Endothelial cell (in vitro differentiated cells): ENCODE measurements at regions not wholly inside any gene's neighbourhood (a gene's known extent, or its start where the extent isn't known, plus 50 kb on each side); places are given as distances from the start of the nearest gene placed in this dataset.

ENCODE experiments used
- DNase-seq: peaks from one replicate; pipeline ENCODE4 v3.0.0; 2021; ENCODE audit warnings: low spot score
- H3K27ac Mint-ChIP-seq: one replicate; pipeline ENCODE4 v1.8.0; 2021; ENCODE audit warnings: mixed read lengths, inconsistent platforms; ENCODE audit not compliant: unreplicated experiment
- H3K27me3 Mint-ChIP-seq: one replicate; pipeline ENCODE4 v1.8.0; 2021; ENCODE audit warnings: mild to moderate bottlenecking, moderate library complexity, mixed read lengths, inconsistent platforms; ENCODE audit not compliant: unreplicated experiment
- H3K36me3 Mint-ChIP-seq: one replicate; pipeline ENCODE4 v1.8.0; 2021; ENCODE audit warnings: mild to moderate bottlenecking, low read depth, mixed read lengths, inconsistent platforms; ENCODE audit not compliant: unreplicated experiment
- H3K4me1 Mint-ChIP-seq: one replicate; pipeline ENCODE4 v1.8.0; 2021; ENCODE audit warnings: mild to moderate bottlenecking, mixed read lengths, inconsistent platforms; ENCODE audit not compliant: unreplicated experiment
- H3K4me3 Mint-ChIP-seq: one replicate; pipeline ENCODE4 v1.8.0; 2021; ENCODE audit warnings: mild to moderate bottlenecking, mixed read lengths, inconsistent platforms; ENCODE audit not compliant: unreplicated experiment
- H3K9me3 Mint-ChIP-seq: one replicate; pipeline ENCODE4 v1.8.0; 2021; ENCODE audit warnings: mixed read lengths, inconsistent platforms; ENCODE audit not compliant: unreplicated experiment
- CTCF ChIP-seq: fragments of 200-600 bp; sonication (generic); IDR thresholded peaks from one replicate; pipeline ENCODE4 v1.5.0; 2021; ENCODE audit warnings: antibody characterized with exemption; ENCODE audit not compliant: unreplicated experiment

- no peaks in the 10 kb centered on the region for H3K27me3 Mint-ChIP-seq
- DNase-seq = no peak
- H3K4me3 Mint-ChIP-seq = no peak overlapping the region
- TF ChIP-seq CTCF = no peak
- H3K27ac Mint-ChIP-seq = no peak overlapping the region
- H3K9me3 Mint-ChIP-seq = no peaks in the 10 kb centered on the region
- H3K4me1 Mint-ChIP-seq = no peaks in the 10 kb centered on the region
- H3K36me3 Mint-ChIP-seq = no peaks in the 10 kb centered on the region
These were observed 154.1 kb upstream of the THUMPD2 start for GRCh38 chr2:39933196-39933595.

- no peaks in the 10 kb centered on the region for H3K27me3 Mint-ChIP-seq
- no peak overlapping the region for H3K27ac Mint-ChIP-seq
- H3K4me3 Mint-ChIP-seq = no peak overlapping the region
- TF ChIP-seq CTCF = no peak
- no peaks in the 10 kb centered on the region for H3K36me3 Mint-ChIP-seq
- H3K9me3 Mint-ChIP-seq = no peaks in the 10 kb centered on the region
- no peak for DNase-seq
- H3K4me1 Mint-ChIP-seq = no peaks in the 10 kb centered on the region
These were observed 153.1 kb upstream of the THUMPD2 start for GRCh38 chr2:39932198-39932597.

- no peaks in the 10 kb centered on the region for H3K4me1 Mint-ChIP-seq
- TF ChIP-seq CTCF = no peak
- no peaks in the 10 kb centered on the region for H3K27me3 Mint-ChIP-seq
- no peaks in the 10 kb centered on the region for H3K36me3 Mint-ChIP-seq
- no peak overlapping the region for H3K27ac Mint-ChIP-seq
- no peak for DNase-seq
- no peaks in the 10 kb centered on the region for H3K9me3 Mint-ChIP-seq
- no peak overlapping the region for H3K4me3 Mint-ChIP-seq
These were observed 151.3 kb upstream of the THUMPD2 start for GRCh38 chr2:39930175-39930917.

- H3K27ac Mint-ChIP-seq = no peak overlapping the region
- H3K27me3 Mint-ChIP-seq = no peaks in the 10 kb centered on the region
- DNase-seq = no peak
- no peaks in the 10 kb centered on the region for H3K36me3 Mint-ChIP-seq
- TF ChIP-seq CTCF = no peak
- H3K4me1 Mint-ChIP-seq = no peaks in the 10 kb centered on the region
- H3K9me3 Mint-ChIP-seq = no peaks in the 10 kb centered on the region
- no peak overlapping the region for H3K4me3 Mint-ChIP-seq
These were observed 150.5 kb upstream of the THUMPD2 start for GRCh38 chr2:39929531-39929930.

DNA sequence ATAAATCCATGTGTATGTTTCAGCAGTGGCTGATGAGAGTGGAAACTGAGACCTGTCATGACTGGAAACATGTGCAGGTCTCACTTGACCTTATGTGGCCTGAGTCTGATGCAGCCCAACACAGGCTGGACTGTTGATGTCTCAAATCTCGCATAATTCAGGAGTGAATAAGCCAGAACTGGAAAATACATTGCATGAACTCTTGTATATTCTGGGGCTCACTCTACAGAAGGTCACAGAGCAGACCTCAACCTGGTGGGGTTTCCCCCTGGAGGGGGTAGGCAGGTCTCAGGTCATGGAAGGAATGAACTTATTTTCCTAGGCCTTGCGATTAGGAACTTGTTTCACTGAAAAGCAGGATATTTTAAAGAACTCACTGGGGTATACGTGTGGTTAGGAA lies 146.3 kb upstream of the THUMPD2 start:
- no peaks in the 10 kb centered on the region for H3K36me3 Mint-ChIP-seq
- H3K4me1 Mint-ChIP-seq = no peaks in the 10 kb centered on the region
- H3K4me3 Mint-ChIP-seq = no peak overlapping the region
- TF ChIP-seq CTCF = no peak
- no peaks in the 10 kb centered on the region for H3K9me3 Mint-ChIP-seq
- H3K27ac Mint-ChIP-seq = no peak overlapping the region
- peaks cover 2% of the 10 kb centered on the region for H3K27me3 Mint-ChIP-seq
- DNase-seq = no peak
